ENCODE measurements at regions not wholly inside any gene's neighbourhood (a gene's known extent, or its start where the extent isn't known, plus 50 kb on each side); places are given as distances from the start of the nearest gene placed in this dataset.

DNA sequence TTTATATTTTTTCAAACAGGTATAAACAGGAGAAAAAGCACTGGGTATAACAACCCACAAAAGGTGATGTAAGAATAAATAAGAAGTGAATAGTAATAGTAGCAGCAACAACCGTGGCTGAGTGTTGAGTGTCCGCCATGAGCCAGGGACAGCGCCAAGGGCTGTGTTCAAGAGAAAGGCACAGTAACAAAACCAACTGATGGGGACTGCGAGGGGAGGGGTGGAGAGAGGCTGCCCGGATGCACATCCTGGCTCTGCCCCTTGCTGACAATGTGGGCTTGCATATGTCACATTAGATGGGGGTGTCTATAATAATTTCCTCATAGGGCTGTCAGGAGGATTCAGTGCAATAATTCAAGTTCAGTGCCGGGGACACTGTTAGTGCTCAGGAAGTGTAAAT is 912.4 kb downstream of the VRK1 start:
- H3K9me3 ChIP-seq (replicated peaks): no peaks in the 10 kb centered on the region
- no peak overlapping the region for H3K4me3 ChIP-seq
- H3K4me1 ChIP-seq: no peaks in the 10 kb centered on the region; the same call in 1 of the 2 replicates
- no peaks in the 10 kb centered on the region for H3K27me3 ChIP-seq
- no peak overlapping the region for H3K27ac ChIP-seq
- no peak for DNase-seq
- H3K36me3 ChIP-seq: no peaks in the 10 kb centered on the region

DNA sequence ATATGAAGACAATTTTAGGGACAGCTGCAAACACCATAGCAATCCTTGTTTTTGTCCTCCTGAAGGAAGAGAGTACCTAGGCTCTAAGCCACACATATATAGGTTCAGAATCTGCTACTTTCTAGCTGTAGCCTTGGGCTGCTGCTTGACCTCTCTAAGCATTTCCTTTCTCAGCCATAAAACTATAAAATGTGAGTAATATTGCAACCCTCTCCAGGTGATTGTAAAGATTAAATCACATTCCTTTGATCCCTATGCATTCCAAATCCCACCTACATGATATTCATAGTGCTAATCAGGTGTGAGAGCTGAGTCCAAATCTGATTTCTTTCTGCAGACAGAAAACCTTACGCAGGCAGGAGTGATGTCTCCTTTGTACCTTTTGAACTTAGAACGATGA is 913.5 kb downstream of the VRK1 start:
- H3K4me1 ChIP-seq: no peaks in the 10 kb centered on the region; the same call in 1 of the 2 replicates
- H3K27me3 ChIP-seq: no peaks in the 10 kb centered on the region
- no peaks in the 10 kb centered on the region for H3K36me3 ChIP-seq
- H3K27ac ChIP-seq: no peak overlapping the region
- no peak overlapping the region for H3K4me3 ChIP-seq
- H3K9me3 ChIP-seq (replicated peaks): no peaks in the 10 kb centered on the region
- DNase-seq: no peak

DNA sequence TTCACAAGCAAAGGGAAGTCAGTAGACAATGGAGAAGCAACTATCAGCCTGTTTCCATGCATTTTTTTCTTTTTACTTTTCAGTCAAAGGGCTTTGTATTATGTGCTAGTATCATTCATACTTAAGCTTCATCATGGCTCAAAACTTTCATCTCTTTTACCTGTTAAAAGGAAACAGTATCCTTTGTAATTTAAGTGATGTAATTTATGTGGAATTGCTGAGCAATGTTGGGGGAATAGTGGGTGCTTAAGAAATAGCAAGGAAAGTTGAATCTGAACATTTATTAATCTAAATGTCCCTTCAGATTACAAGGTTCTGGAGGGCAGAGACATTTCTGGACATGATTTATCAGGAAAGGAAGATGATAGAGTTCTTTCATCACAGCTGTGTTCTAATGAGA is 915.3 kb downstream of the VRK1 start:
- H3K27me3 ChIP-seq: no peaks in the 10 kb centered on the region
- H3K36me3 ChIP-seq: no peaks in the 10 kb centered on the region
- DNase-seq: no peak
- H3K4me3 ChIP-seq: no peak overlapping the region
- no peaks in the 10 kb centered on the region for H3K4me1 ChIP-seq
- H3K9me3 ChIP-seq (replicated peaks): no peaks in the 10 kb centered on the region
- H3K27ac ChIP-seq: no peak overlapping the region

DNA sequence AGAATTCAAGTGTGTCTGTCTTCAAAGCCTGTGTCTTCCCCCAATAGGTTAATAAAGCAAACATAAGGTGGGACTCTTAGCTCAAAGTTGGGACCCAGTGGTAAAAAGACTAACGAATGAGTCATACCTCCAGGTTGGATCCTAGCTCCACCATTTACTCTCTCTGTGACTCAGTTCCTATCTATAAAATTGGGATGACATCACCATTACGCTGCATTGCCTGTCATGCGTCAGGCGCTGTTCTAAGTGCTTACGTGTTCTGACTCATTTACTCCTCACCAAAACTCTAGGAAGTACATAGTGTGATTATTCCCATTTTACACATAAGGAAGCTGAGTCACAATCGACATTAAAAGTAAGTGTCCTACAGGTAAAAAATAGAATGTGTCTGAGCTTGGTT is 915.8 kb downstream of the VRK1 start:
- H3K36me3 ChIP-seq: no peaks in the 10 kb centered on the region
- H3K27ac ChIP-seq: no peak overlapping the region
- no peaks in the 10 kb centered on the region for H3K27me3 ChIP-seq
- DNase-seq: no peak
- H3K4me3 ChIP-seq: no peak overlapping the region
- H3K9me3 ChIP-seq (replicated peaks): no peaks in the 10 kb centered on the region
- H3K4me1 ChIP-seq: no peaks in the 10 kb centered on the region

DNA sequence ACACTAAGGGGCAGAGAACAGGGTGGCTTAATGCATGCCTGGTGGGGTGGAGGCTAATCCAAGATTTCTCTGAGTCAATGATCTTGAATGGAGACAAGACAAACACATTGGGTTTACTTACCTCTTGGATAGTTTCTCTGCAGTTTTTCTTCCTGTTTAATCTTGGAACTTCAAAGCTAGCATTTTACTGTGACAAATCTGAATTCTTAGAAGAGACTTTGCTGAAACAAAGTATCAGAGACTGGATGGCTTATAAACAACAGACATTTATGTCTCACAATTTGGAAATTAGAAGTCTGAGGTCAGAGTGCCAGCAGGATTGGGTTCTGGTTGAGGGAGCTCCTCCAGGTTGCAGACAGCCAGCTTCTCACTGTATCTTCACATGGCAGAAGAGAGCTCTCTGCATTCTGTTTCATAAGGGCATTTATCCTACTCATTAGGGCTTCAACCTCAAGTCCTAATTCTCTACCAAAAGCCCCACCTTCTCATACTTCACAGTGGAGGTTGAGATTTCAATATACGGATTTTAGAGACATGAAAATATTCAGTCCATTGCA is 921.8 kb downstream of the VRK1 start:
- no peaks in the 10 kb centered on the region for H3K9me3 ChIP-seq (replicated peaks)
- no peak overlapping the region for H3K27ac ChIP-seq
- no peak overlapping the region for H3K4me3 ChIP-seq
- no peaks in the 10 kb centered on the region for H3K36me3 ChIP-seq
- H3K27me3 ChIP-seq: no peaks in the 10 kb centered on the region
- no peaks in the 10 kb centered on the region for H3K4me1 ChIP-seq
- no peak for DNase-seq

DNA sequence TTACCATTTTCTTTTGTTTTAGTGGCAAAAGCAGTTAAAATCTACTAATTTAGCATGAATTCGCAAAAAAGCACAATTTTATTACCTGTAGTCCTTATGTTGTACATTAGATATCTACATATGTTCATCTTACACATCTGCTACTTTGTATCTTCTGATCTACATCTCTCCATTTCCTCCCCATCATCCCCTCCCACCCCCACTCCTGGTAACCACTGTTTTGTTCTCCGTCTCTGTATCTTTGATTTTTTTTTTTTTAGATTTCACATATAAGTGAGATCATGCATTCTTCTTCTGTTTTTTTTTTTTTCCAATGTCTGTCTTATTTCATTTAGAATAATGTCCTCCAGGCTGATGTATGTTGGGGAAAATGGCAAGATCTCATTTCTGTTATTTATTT is 922.7 kb downstream of the VRK1 start:
- no peaks in the 10 kb centered on the region for H3K4me1 ChIP-seq
- H3K27ac ChIP-seq: no peak overlapping the region

DNA sequence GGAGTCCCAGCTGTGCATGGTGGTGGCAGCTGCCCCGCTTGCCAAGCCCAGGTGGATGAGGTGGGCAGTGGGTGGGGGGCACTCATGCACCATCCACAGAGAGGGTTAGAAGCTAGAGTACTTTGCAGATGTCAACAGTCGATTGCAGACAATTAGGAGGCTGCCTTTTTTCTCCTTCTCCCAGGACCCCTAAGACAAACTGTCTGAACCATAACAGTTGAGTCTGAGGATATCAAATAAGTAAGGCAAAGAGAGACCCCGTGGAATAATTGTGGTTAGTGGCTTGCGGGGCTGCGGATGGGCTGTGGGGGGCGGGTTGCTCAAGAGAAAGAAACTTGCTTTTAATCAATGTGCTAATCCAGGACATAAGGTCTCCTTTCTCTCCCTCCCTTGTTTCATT is 926.2 kb downstream of the VRK1 start:
- Histone ChIP-seq H3K4me1 (no peaks in the 10 kb centered on the region), H3K27ac (no peak overlapping the region), H3K9me3 (replicated peaks) (no peaks in the 10 kb centered on the region), H3K36me3 (no peaks in the 10 kb centered on the region), H3K4me3 (no peak overlapping the region), H3K27me3 (no peaks in the 10 kb centered on the region)
- no peak for DNase-seq

More for the DNA sequence above, 922.7 kb downstream of the VRK1 start:
- Histone ChIP-seq H3K27me3 (no peaks in the 10 kb centered on the region), H3K36me3 (no peaks in the 10 kb centered on the region), H3K4me3 (no peak overlapping the region), H3K9me3 (replicated peaks) (no peaks in the 10 kb centered on the region)
- no peak for DNase-seq

DNA sequence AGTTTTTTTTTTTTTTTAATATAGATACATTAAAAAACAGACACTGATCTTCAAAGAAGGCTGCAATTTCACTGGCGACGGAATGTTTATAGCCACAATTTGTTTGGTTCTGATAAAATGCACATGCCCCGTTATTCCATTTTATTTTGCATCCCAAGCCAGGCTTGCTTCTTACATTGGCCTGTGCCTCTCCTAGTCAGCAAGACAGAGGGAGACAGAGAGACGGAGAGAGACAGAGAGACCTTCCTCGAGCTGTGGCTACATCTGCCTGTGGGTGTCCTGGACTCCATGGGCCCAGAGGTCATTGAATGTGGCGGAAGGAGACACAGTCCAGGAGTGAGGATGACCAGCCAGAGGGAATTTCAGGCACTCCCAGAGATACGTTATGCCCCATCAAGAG is 926.6 kb downstream of the VRK1 start:
- H3K4me1 ChIP-seq: no peaks in the 10 kb centered on the region
- no peak for DNase-seq
- no peaks in the 10 kb centered on the region for H3K27me3 ChIP-seq
- no peak overlapping the region for H3K4me3 ChIP-seq
- H3K27ac ChIP-seq: no peak overlapping the region
- no peaks in the 10 kb centered on the region for H3K9me3 ChIP-seq (replicated peaks)
- H3K36me3 ChIP-seq: no peaks in the 10 kb centered on the region

DNA sequence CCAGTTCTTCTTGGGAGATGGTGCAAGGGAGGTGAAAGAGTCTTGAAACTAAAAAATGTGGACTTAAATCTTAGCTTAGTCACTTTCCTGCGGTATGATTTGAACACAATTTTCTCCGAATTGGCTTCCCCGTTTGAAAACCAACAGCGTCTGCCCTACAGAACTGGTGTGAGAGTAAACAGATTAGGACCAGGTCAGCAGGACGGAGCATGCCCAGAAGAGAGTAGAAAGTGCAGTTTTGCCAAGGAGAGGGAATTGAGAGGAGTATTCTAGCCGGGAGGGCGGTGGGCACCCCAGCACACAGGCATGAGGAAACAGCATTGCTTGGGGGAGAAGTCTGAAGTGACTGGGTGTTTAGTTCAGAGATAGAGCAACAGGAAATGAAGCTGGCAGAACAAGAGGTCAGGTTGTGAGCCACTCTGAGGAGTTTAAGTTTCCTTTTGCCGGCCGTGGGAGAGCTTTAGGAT is 927.1 kb downstream of the VRK1 start:
- DNase-seq: no peak
- no peaks in the 10 kb centered on the region for H3K4me1 ChIP-seq
- no peak overlapping the region for H3K4me3 ChIP-seq
- H3K27ac ChIP-seq: no peak overlapping the region
- no peaks in the 10 kb centered on the region for H3K27me3 ChIP-seq
- no peaks in the 10 kb centered on the region for H3K9me3 ChIP-seq (replicated peaks)
- no peaks in the 10 kb centered on the region for H3K36me3 ChIP-seq

DNA sequence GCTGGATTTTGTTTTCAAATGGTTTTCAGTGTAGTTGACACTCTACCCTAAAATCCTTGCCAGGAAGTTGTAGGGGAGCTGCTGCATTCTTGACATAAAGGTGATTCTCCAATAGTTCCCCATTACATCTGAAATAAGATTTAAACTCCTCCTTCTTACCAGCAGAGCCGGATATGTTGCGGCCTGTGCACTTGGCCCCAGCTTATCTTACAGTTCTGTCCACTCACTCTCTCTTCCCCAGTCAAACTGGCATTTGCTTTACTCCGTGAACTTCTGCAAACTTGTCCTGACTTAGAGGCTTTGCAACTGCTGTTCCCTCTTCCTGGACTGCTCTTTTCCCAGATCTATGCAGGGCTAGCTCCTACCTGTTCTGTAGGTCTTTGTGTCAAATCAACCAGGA is 929.5 kb downstream of the VRK1 start:
- no peaks in the 10 kb centered on the region for H3K4me1 ChIP-seq
- no peak for DNase-seq
- no peaks in the 10 kb centered on the region for H3K36me3 ChIP-seq
- no peak overlapping the region for H3K27ac ChIP-seq
- H3K9me3 ChIP-seq (replicated peaks): no peaks in the 10 kb centered on the region
- no peaks in the 10 kb centered on the region for H3K27me3 ChIP-seq
- no peak overlapping the region for H3K4me3 ChIP-seq

DNA sequence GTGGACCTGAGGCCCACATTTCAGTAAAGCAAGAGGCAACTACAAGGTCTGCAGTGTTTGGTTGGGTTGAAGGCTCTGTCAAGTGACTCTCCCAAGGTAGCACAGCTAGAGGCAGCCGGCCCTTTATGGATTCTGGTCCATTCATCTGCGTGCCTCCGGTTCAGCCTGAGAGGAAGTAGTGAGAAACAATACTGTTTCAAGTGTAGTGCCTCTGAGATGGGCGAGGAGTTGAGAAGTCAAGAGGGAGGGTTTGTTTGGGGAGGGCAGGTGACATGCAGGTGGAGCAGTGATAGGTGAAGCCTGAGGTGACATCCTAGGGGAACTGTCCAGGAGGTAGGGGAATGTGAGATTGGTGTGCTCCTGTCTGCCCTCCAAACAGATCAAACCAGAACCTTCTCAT is 933.5 kb downstream of the VRK1 start:
- no peak for DNase-seq
- Histone ChIP-seq H3K36me3 (no peaks in the 10 kb centered on the region), H3K9me3 (replicated peaks) (no peaks in the 10 kb centered on the region), H3K4me1 (no peaks in the 10 kb centered on the region), H3K27me3 (no peaks in the 10 kb centered on the region), H3K27ac (no peak overlapping the region), H3K4me3 (no peak overlapping the region)

DNA sequence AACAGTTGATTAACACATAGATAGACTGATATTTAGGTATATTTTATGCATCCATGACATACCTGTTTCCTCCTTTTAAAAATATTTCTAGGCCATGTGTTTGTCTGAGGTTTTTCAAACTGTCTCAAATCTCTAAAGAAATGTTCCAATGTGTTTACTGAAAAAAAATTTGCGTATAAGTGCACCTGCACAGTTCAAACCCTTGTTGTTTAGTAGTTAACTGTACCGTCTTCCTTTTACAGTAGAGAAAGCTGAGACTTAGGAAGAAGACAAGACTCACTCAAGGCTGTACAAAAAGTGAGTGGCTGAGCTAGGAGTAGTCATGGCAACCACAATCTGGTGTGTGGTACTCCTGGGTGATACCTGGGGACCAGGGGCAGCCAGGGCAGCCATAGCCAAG is 934.6 kb downstream of the VRK1 start:
- H3K9me3 ChIP-seq (replicated peaks): no peaks in the 10 kb centered on the region
- no peak for DNase-seq
- H3K36me3 ChIP-seq: no peaks in the 10 kb centered on the region
- no peak overlapping the region for H3K4me3 ChIP-seq
- H3K27me3 ChIP-seq: no peaks in the 10 kb centered on the region
- peaks cover 4% of the 10 kb centered on the region; the same call in 1 of the 2 replicates for H3K4me1 ChIP-seq
- H3K27ac ChIP-seq: no peak overlapping the region

DNA sequence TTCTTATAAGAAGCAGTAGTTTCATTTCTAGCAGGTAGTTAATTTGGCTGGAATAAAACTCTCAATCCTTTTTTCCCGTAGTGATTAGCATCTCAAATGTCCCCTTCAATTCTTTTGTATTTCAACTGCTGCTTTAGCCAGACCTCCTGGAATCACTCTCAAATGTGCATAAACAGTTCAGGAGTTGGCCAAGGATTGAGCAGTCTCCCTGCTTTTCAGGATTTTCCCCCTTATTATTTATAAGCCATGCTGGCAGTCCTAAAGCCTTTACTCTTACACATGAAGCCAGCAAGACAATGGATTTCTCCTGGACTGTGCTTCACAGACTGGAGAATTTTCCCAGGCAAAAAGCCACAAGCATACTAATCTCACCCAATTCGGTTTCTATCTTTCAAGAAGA is 950.1 kb downstream of the VRK1 start:
- H3K36me3 ChIP-seq: no peaks in the 10 kb centered on the region
- no peak overlapping the region for H3K4me3 ChIP-seq
- H3K27me3 ChIP-seq: no peaks in the 10 kb centered on the region
- no peak for DNase-seq
- no peaks in the 10 kb centered on the region for H3K9me3 ChIP-seq (replicated peaks)
- no peak overlapping the region for H3K27ac ChIP-seq
- H3K4me1 ChIP-seq: no peaks in the 10 kb centered on the region

DNA sequence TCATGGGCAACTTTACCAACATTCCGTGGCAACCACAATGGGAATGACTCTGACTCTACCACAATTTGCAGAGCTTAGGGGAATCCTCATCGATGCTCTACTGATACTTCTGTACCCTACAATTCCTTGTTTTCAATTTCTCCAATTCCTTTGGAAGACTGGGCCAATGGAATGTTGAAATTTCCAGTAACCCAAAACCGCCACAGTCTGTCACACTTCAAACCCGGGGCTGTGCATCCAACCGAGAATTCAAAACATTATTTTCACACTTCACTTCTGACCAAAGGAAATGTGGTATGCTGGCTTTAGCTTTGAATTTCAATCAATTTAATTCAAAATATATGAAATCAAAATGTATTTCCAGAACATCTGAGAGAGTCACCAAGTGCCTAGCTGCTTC is 951.4 kb downstream of the VRK1 start:
- Histone ChIP-seq H3K27me3 (no peaks in the 10 kb centered on the region), H3K36me3 (no peaks in the 10 kb centered on the region), H3K4me3 (no peak overlapping the region), H3K27ac (no peak overlapping the region), H3K4me1 (no peaks in the 10 kb centered on the region), H3K9me3 (replicated peaks) (no peaks in the 10 kb centered on the region)
- no peak for DNase-seq

DNA sequence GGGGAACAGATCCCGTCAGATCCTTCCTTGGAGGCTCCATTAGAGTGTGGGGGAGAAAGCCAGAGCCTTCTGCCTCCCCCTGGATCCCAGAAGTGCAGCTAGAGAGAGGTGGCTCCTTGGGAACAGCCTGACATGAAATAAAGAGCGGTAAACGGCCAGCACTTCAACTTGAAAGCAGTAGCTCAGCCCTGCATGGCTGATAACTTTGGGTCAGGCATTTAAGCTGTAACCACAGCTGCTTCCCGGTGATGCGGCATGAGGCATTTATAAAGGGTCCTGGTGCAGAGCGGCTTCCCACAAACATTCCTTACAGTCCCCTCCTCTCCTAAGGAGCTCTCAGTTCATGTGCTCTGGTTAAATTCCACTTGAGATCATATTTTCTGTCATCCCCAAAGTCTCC is 960.3 kb downstream of the VRK1 start:
- Histone ChIP-seq H3K9me3 (replicated peaks) (no peaks in the 10 kb centered on the region), H3K27me3 (no peaks in the 10 kb centered on the region; the same call in 1 of the 2 replicates), H3K4me1 (no peaks in the 10 kb centered on the region), H3K27ac (no peak overlapping the region), H3K36me3 (no peaks in the 10 kb centered on the region), H3K4me3 (no peak overlapping the region)
- peak in 1 of 2 experiments; percentile 6 for DNase-seq

DNA sequence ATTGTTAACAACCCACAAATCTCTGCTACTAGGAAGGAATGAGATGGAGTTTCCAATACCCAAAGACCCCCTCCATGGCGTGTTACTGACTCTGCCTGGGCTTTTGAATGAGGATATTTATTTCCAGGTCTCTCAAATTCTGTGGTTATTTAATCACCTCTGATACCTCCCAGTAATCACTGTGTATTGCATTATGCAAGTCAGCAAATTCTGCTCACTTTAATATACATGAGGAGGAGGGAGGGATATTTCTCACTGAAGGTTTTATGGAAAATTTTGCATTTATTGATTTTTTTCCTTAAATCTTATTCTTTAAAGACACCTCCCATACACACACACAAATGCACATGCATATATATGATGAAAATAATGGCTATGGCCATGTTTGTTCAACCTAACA is 962.9 kb downstream of the VRK1 start:
- DNase-seq: no peak
- Histone ChIP-seq H3K27me3 (no peaks in the 10 kb centered on the region; the same call in 1 of the 2 replicates), H3K4me3 (no peak overlapping the region), H3K4me1 (no peaks in the 10 kb centered on the region), H3K36me3 (no peaks in the 10 kb centered on the region), H3K27ac (no peak overlapping the region), H3K9me3 (replicated peaks) (no peaks in the 10 kb centered on the region)
